Fibroblast of lung (primary cell): ENCODE measurements at regions not wholly inside any gene's neighbourhood (a gene's known extent, or its start where the extent isn't known, plus 50 kb on each side); places are given as distances from the start of the nearest gene placed in this dataset.

Experiments
- DNase-seq, 2 donors: peaks; one replicate each; pipeline versions ENCODE4 v3.0.0 to v3.0.0-alpha.2; 2010; ENCODE audit warnings: low read depth in 2 of 2
- H2AFZ ChIP-seq: 2 replicates; pipeline ENCODE4 v1.5.1; 2012; ENCODE audit warnings: low read length, control low read depth, inconsistent platforms
- H3K27ac ChIP-seq: 2 replicates; pipeline ENCODE4 v1.5.1; 2011; ENCODE audit warnings: low read length, control low read depth; ENCODE audit not compliant: insufficient read depth
- H3K27me3 ChIP-seq: 2 replicates; pipeline ENCODE4 v1.5.1; 2011; ENCODE audit warnings: mild to moderate bottlenecking, low read length; ENCODE audit not compliant: control insufficient read depth, insufficient read depth
- H3K36me3 ChIP-seq: 2 replicates; pipeline ENCODE4 v1.5.1; 2011; ENCODE audit warnings: low read length; ENCODE audit not compliant: control insufficient read depth, insufficient read depth
- H3K4me1 ChIP-seq: 2 replicates; pipeline ENCODE4 v1.5.1; 2011; ENCODE audit warnings: low read length; ENCODE audit not compliant: control insufficient read depth, insufficient read depth; ENCODE audit errors: extremely low read depth
- H3K4me2 ChIP-seq: 2 replicates; pipeline ENCODE4 v1.5.1; 2011; ENCODE audit warnings: low read length, control low read depth; ENCODE audit not compliant: insufficient read depth; ENCODE audit errors: extremely low read depth
- H3K4me3 ChIP-seq, 4 experiments: fragments of 200-600 bp in 1 of 4; sonication (generic) in 1 of 4; replicated peaks in 1 of 4; 2 replicates each; pipeline ENCODE4 v1.5.1; 2011 to 2016; ENCODE audit warnings: low read length in 4 of 4, low read depth in 3 of 4, mild to moderate bottlenecking in 3 of 4, control low read depth in 2 of 4, inconsistent platforms in 1 of 4, mixed read lengths in 1 of 4; ENCODE audit not compliant: insufficient read depth in 1 of 4; ENCODE audit errors: control extremely low read depth in 1 of 4
- H3K79me2 ChIP-seq: 2 replicates; pipeline ENCODE4 v1.5.1; 2012; ENCODE audit warnings: mild to moderate bottlenecking, low read length, inconsistent platforms; ENCODE audit not compliant: control insufficient read depth, insufficient read depth
- H3K9ac ChIP-seq: 2 replicates; pipeline ENCODE4 v1.5.1; 2011; ENCODE audit warnings: mild to moderate bottlenecking, low read length, control low read depth; ENCODE audit not compliant: insufficient read depth
- H3K9me3 ChIP-seq: 2 replicates; pipeline ENCODE4 v1.5.1; 2012; ENCODE audit warnings: low read depth, low read length; ENCODE audit not compliant: control insufficient read depth, insufficient read depth
- H4K20me1 ChIP-seq: 2 replicates; pipeline ENCODE4 v1.5.1; 2011; ENCODE audit warnings: low read length; ENCODE audit not compliant: control insufficient read depth, insufficient read depth; ENCODE audit errors: extremely low read depth
- CTCF ChIP-seq, 2 donors: IDR thresholded peaks in 1 of 2; conservative IDR thresholded peaks in 1 of 2; 1 replicate in 1 of 2; 2 replicates in 1 of 2; pipeline ENCODE4 v1.5.1; 2011 to 2012; ENCODE audit warnings: low read length in 2 of 2, control low read depth in 1 of 2, inconsistent platforms in 1 of 2, low read depth in 1 of 2, mild to moderate bottlenecking in 1 of 2
- EZH2 ChIP-seq: IDR thresholded peaks from 2 replicates; pipeline ENCODE4 v1.5.1; 2012; ENCODE audit warnings: low read length, control low read depth, mild to moderate bottlenecking; ENCODE audit errors: missing control alignments

GRCh38 chr3:11705049-11705448, 61.3 kb upstream of the VGLL4 start:
- no peak overlapping the region for H3K27ac ChIP-seq
- no peak overlapping the region for H2AFZ ChIP-seq
- no peaks in the 10 kb centered on the region for H3K27me3 ChIP-seq
- TF ChIP-seq EZH2 (no peak), CTCF (conservative IDR thresholded peaks at IDR 0.05 in 1 of 2, IDR thresholded peaks at IDR 0.05 in 1 of 2; ENCODE audit: low read depth in 1 of 2, low read length in 2 of 2) (no peak)
- H3K79me2 ChIP-seq: no peaks in the 10 kb centered on the region
- H4K20me1 ChIP-seq: no peaks in the 10 kb centered on the region
- peak in 1 of 2 donors; percentile 56 for DNase-seq
- no peaks in the 10 kb centered on the region for H3K4me1 ChIP-seq
- H3K36me3 ChIP-seq: no peaks in the 10 kb centered on the region
- no peak overlapping the region for H3K4me2 ChIP-seq
- no peak overlapping the region for H3K9ac ChIP-seq
- H3K9me3 ChIP-seq: no peaks in the 10 kb centered on the region
- H3K4me3 ChIP-seq: no peak overlapping the region

GRCh38 chr3:11703146-11703545, 59.4 kb upstream of the VGLL4 start:
- H3K4me2 ChIP-seq: no peak overlapping the region
- H4K20me1 ChIP-seq: no peaks in the 10 kb centered on the region
- H3K4me1 ChIP-seq: no peaks in the 10 kb centered on the region
- H3K27me3 ChIP-seq: no peaks in the 10 kb centered on the region
- no peak for DNase-seq
- no peak overlapping the region for H2AFZ ChIP-seq
- no peak for TF ChIP-seq CTCF (conservative IDR thresholded peaks at IDR 0.05 in 1 of 2, IDR thresholded peaks at IDR 0.05 in 1 of 2; ENCODE audit: low read depth in 1 of 2, low read length in 2 of 2)
- TF ChIP-seq EZH2: no peak
- H3K36me3 ChIP-seq: no peaks in the 10 kb centered on the region
- no peaks in the 10 kb centered on the region for H3K79me2 ChIP-seq
- no peak overlapping the region for H3K4me3 ChIP-seq
- H3K9me3 ChIP-seq: no peaks in the 10 kb centered on the region
- H3K27ac ChIP-seq: no peak overlapping the region
- no peak overlapping the region for H3K9ac ChIP-seq

- DNase-seq: peak; percentile 54 to 74
- no peak overlapping the region for H3K4me2 ChIP-seq
- no peaks in the 10 kb centered on the region for H3K36me3 ChIP-seq
- H3K27ac ChIP-seq: no peak overlapping the region
- no peaks in the 10 kb centered on the region for H4K20me1 ChIP-seq
- no peaks in the 10 kb centered on the region for H3K79me2 ChIP-seq
- H3K9me3 ChIP-seq: no peaks in the 10 kb centered on the region
- H3K4me1 ChIP-seq: no peaks in the 10 kb centered on the region
- no peak overlapping the region for H2AFZ ChIP-seq
- no peak for TF ChIP-seq CTCF (conservative IDR thresholded peaks at IDR 0.05 in 1 of 2, IDR thresholded peaks at IDR 0.05 in 1 of 2; ENCODE audit: low read depth in 1 of 2, low read length in 2 of 2)
- TF ChIP-seq EZH2: no peak
- no peaks in the 10 kb centered on the region for H3K27me3 ChIP-seq
- H3K9ac ChIP-seq: no peak overlapping the region
- no peak overlapping the region for H3K4me3 ChIP-seq
Measured at GRCh38 chr3:11699083-11699427, 55.3 kb upstream of the VGLL4 start.
